ENCODE measurements at regions not wholly inside any gene's neighbourhood (a gene's known extent, or its start where the extent isn't known, plus 50 kb on each side); places are given as distances from the start of the nearest gene placed in this dataset.
"Not testable (repeated sequence)": the region's sequence is repeated elsewhere in the genome, so short reads cannot be mapped to it uniquely, and the experiment has no call there.

- Histone ChIP-seq H3K4me1 (peaks cover 0 to 18% (median 0%) of the 10 kb centered on the region in 3 donors), H3K9me3 (no peaks in the 10 kb centered on the region), H3K27me3 (no peaks in the 10 kb centered on the region), H3K36me3 (no peaks in the 10 kb centered on the region), H3K4me3 (no peak overlapping the region), H3K27ac (no peak overlapping the region)
- DNase-seq: no peak
- intact Hi-C loops (cut with DNase I): loop anchor here (5.0 kb wide), 1 partner anchor 314 kb away; no protein-coding TSS in a partner anchor
- TF ChIP-seq CTCF (IDR thresholded peaks at IDR 0.05) (peak; percentile 26 to 79 (median 67)), POLR2A (IDR thresholded peaks at IDR 0.05) (no peak)
- 4 to 23% methylated on average over 7 to 8 of the region's 11 CpGs for WGBS, 2 donors
Observed at GRCh38 chr4:9703391-9703790, 78.0 kb upstream of the DRD5 start.

- not testable (repeated sequence) for H3K27me3 ChIP-seq, H3K4me3 ChIP-seq, H3K27ac ChIP-seq, H3K36me3 ChIP-seq, DNase-seq, H3K9me3 ChIP-seq
- intact Hi-C loops (cut with DNase I): loop anchor here (5.0 kb wide), 1 partner anchor 313 kb away; no protein-coding TSS in a partner anchor
- 65 to 73% methylated on average over 6 of the region's 6 CpGs for WGBS, 2 donors
- H3K4me1 ChIP-seq: peaks cover 0 to 18% (median 0%) of the 10 kb centered on the region in 3 donors
Observed at GRCh38 chr4:9704126-9704525, 77.3 kb upstream of the DRD5 start.

- Histone ChIP-seq H3K27ac (no peak overlapping the region), H3K9me3 (no peaks in the 10 kb centered on the region), H3K4me1 (peaks cover 0 to 18% (median 0%) of the 10 kb centered on the region in 3 donors), H3K4me3 (no peak overlapping the region), H3K36me3 (no peaks in the 10 kb centered on the region), H3K27me3 (no peaks in the 10 kb centered on the region)
- no peak for TF ChIP-seq POLR2A (IDR thresholded peaks at IDR 0.05)
- TF ChIP-seq CTCF (IDR thresholded peaks at IDR 0.05): no peak
- intact Hi-C loops (cut with DNase I): loop anchor here (5.0 kb wide), 1 partner anchor 313 kb away; no protein-coding TSS in a partner anchor
- DNase-seq: no peak
- 33 to 71% methylated on average over 2 to 6 of the region's 13 CpGs for WGBS, 2 donors
Observed at GRCh38 chr4:9704551-9705332, 76.7 kb upstream of the DRD5 start.

- H3K27me3 ChIP-seq; H3K27ac ChIP-seq; H3K4me3 ChIP-seq; H3K36me3 ChIP-seq; intact Hi-C loops (cut with DNase I); H3K9me3 ChIP-seq; DNase-seq: not testable (repeated sequence)
- peaks cover 0 to 18% (median 0%) of the 10 kb centered on the region in 3 donors for H3K4me1 ChIP-seq
- 11 to 29% methylated on average over 3 to 7 of the region's 10 CpGs for WGBS, 2 donors
Observed at GRCh38 chr4:9707281-9707680, 74.2 kb upstream of the DRD5 start.

- H3K27ac ChIP-seq; intact Hi-C loops (cut with DNase I); H3K4me3 ChIP-seq; H3K27me3 ChIP-seq; H3K36me3 ChIP-seq; DNase-seq; H3K9me3 ChIP-seq: not testable (repeated sequence)
- WGBS, 2 donors: 85 to 92% methylated on average over 4 to 7 of the region's 15 CpGs
- peaks cover 0 to 18% (median 0%) of the 10 kb centered on the region in 3 donors for H3K4me1 ChIP-seq
Observed at GRCh38 chr4:9707936-9708335, 73.5 kb upstream of the DRD5 start.

- no peak overlapping the region for H3K4me3 ChIP-seq
- no peaks in the 10 kb centered on the region for H3K36me3 ChIP-seq
- no peaks in the 10 kb centered on the region for H3K9me3 ChIP-seq
- H3K27me3 ChIP-seq: no peaks in the 10 kb centered on the region
- H3K4me1 ChIP-seq: peaks cover 0 to 8% (median 0%) of the 10 kb centered on the region in 3 donors
- TF ChIP-seq POLR2A (IDR thresholded peaks at IDR 0.05) (no peak), CTCF (IDR thresholded peaks at IDR 0.05) (no peak)
- no peak for DNase-seq
- intact Hi-C loops (cut with DNase I): no loop called here
- H3K27ac ChIP-seq: no peak overlapping the region
- 82 to 92% methylated on average over 2 to 6 of the region's 11 CpGs for whole genome bisulfite sequencing, 2 donors
Observed at GRCh38 chr4:9709724-9710123, 71.7 kb upstream of the DRD5 start.

- 94 to 95% methylated on average over 2 of the region's 2 CpGs for whole genome bisulfite sequencing, 2 donors
- H3K27me3 ChIP-seq; H3K27ac ChIP-seq; H3K9me3 ChIP-seq; H3K4me3 ChIP-seq; DNase-seq; H3K4me1 ChIP-seq; intact Hi-C loops (cut with DNase I); H3K36me3 ChIP-seq: not testable (repeated sequence)
Observed at GRCh38 chr4:9715271-9715670, 66.2 kb upstream of the DRD5 start.
